GM18508 (cell line): ENCODE measurements at regions not wholly inside any gene's neighbourhood (a gene's known extent, or its start where the extent isn't known, plus 50 kb on each side); places are given as distances from the start of the nearest gene placed in this dataset.
"Not testable (repeated sequence)": the region's sequence is repeated elsewhere in the genome, so short reads cannot be mapped to it uniquely, and the experiment has no call there.

Experiments
- ATAC-seq: cut with Tn5 transposase; IDR thresholded peaks from one replicate; pipeline ENCODE4 v1.9.1; 2021; ENCODE audit warnings: moderate number of reproducible peaks; ENCODE audit not compliant: insufficient read depth, unreplicated experiment

- ATAC-seq = not testable (repeated sequence)
Measured at GRCh38 chr10:123371626-123372025, 217.4 kb downstream of the BUB3 start.

GRCh38 chr10:123373591-123373990, 219.4 kb downstream of the BUB3 start:
- ATAC-seq = no peak

- ATAC-seq = no peak
Measured at GRCh38 chr10:123375097-123375496, 220.9 kb downstream of the BUB3 start.

GRCh38 chr10:123375738-123376137, 221.5 kb downstream of the BUB3 start:
- no peak for ATAC-seq

- no peak for ATAC-seq
Measured at GRCh38 chr10:123377883-123378282, 223.7 kb downstream of the BUB3 start.

- ATAC-seq = no peak
Measured at GRCh38 chr10:123378302-123378701, 224.1 kb downstream of the BUB3 start.

- no peak for ATAC-seq
Measured at GRCh38 chr10:123379156-123379555, 225.0 kb downstream of the BUB3 start.

- no peak for ATAC-seq
Measured at GRCh38 chr10:123380491-123381085, 226.4 kb downstream of the BUB3 start.

- ATAC-seq = no peak
Measured at GRCh38 chr10:123381224-123381623, 227.0 kb downstream of the BUB3 start.

GRCh38 chr10:123382491-123382890, 228.3 kb downstream of the BUB3 start:
- no peak for ATAC-seq

- ATAC-seq = no peak
Measured at GRCh38 chr10:123385508-123386080, 231.4 kb downstream of the BUB3 start.

GRCh38 chr10:123389520-123389919, 235.3 kb downstream of the BUB3 start:
- no peak for ATAC-seq

GRCh38 chr10:123390332-123390731, 236.1 kb downstream of the BUB3 start:
- no peak for ATAC-seq

- no peak for ATAC-seq
Measured at GRCh38 chr10:123390874-123391273, 236.7 kb downstream of the BUB3 start.

GRCh38 chr10:123391275-123392028, 237.2 kb downstream of the BUB3 start:
- peak; percentile 13 for ATAC-seq

GRCh38 chr10:123392182-123392963, 238.2 kb downstream of the BUB3 start:
- ATAC-seq = peak; percentile 83

- ATAC-seq = no peak
Measured at GRCh38 chr10:123393170-123393569, 239.0 kb downstream of the BUB3 start.

GRCh38 chr10:123394382-123394781, 240.2 kb downstream of the BUB3 start:
- no peak for ATAC-seq

GRCh38 chr10:123395234-123395633, 241.0 kb downstream of the BUB3 start:
- not testable (repeated sequence) for ATAC-seq

GRCh38 chr10:123395906-123396305, 241.7 kb downstream of the BUB3 start:
- ATAC-seq = no peak

- ATAC-seq = peak; percentile 66
Measured at GRCh38 chr10:123398180-123398591, 244.0 kb downstream of the BUB3 start.
